ENCODE measurements at regions not wholly inside any gene's neighbourhood (a gene's known extent, or its start where the extent isn't known, plus 50 kb on each side); places are given as distances from the start of the nearest gene placed in this dataset.
A peak's percentile ranks its signal among the peaks of the same experiment; 100 is the strongest.

GRCh38 chr9:118515947-118516346 is 811.7 kb downstream of the TLR4 start:
- DNase-seq (ENCODE audit: low spot score), result no peak

GRCh38 chr9:118521261-118521660 is 817.1 kb downstream of the TLR4 start:
- no peak for DNase-seq (ENCODE audit: low spot score)

- peak; percentile 8 for DNase-seq (ENCODE audit: low spot score)
Measured at GRCh38 chr9:118522093-118523028, 818.2 kb downstream of the TLR4 start.

GRCh38 chr9:118527261-118527660 is 823.1 kb downstream of the TLR4 start:
- DNase-seq (ENCODE audit: low spot score), result no peak

- DNase-seq (ENCODE audit: low spot score), result no peak
Measured at GRCh38 chr9:118529210-118529609, 825.0 kb downstream of the TLR4 start.

GRCh38 chr9:118529624-118530214 is 825.5 kb downstream of the TLR4 start:
- DNase-seq (ENCODE audit: low spot score), result no peak

- no peak for DNase-seq (ENCODE audit: low spot score)
Measured at GRCh38 chr9:118532592-118532991, 828.4 kb downstream of the TLR4 start.

- no peak for DNase-seq (ENCODE audit: low spot score)
Measured at GRCh38 chr9:118533101-118533500, 828.9 kb downstream of the TLR4 start.

- no peak for DNase-seq (ENCODE audit: low spot score)
Measured at GRCh38 chr9:118533850-118534249, 829.6 kb downstream of the TLR4 start.

GRCh38 chr9:118536153-118536552 is 832.0 kb downstream of the TLR4 start:
- DNase-seq (ENCODE audit: low spot score), result no peak

GRCh38 chr9:118538959-118539358 is 830.3 kb downstream of the BRINP1 start:
- DNase-seq (ENCODE audit: low spot score), result no peak

- DNase-seq (ENCODE audit: low spot score), result no peak
Measured at GRCh38 chr9:118553465-118553864, 815.8 kb downstream of the BRINP1 start.

GRCh38 chr9:118554987-118555386 is 814.2 kb downstream of the BRINP1 start:
- no peak for DNase-seq (ENCODE audit: low spot score)

GRCh38 chr9:118558026-118558425 is 811.2 kb downstream of the BRINP1 start:
- no peak for DNase-seq (ENCODE audit: low spot score)

- no peak for DNase-seq (ENCODE audit: low spot score)
Measured at GRCh38 chr9:118558891-118559290, 810.3 kb downstream of the BRINP1 start.

GRCh38 chr9:118561051-118561450 is 808.2 kb downstream of the BRINP1 start:
- DNase-seq (ENCODE audit: low spot score), result no peak

- DNase-seq (ENCODE audit: low spot score), result no peak
Measured at GRCh38 chr9:118563677-118564076, 805.6 kb downstream of the BRINP1 start.

GRCh38 chr9:118567861-118568260 is 801.4 kb downstream of the BRINP1 start:
- no peak for DNase-seq (ENCODE audit: low spot score)

- DNase-seq (ENCODE audit: low spot score), result no peak
Measured at GRCh38 chr9:118568704-118569103, 800.5 kb downstream of the BRINP1 start.

- no peak for DNase-seq (ENCODE audit: low spot score)
Measured at GRCh38 chr9:118569148-118569547, 800.1 kb downstream of the BRINP1 start.

GRCh38 chr9:118570066-118570465 is 799.2 kb downstream of the BRINP1 start:
- no peak for DNase-seq (ENCODE audit: low spot score)

GRCh38 chr9:118575341-118576070 is 793.7 kb downstream of the BRINP1 start:
- DNase-seq (ENCODE audit: low spot score), result no peak

- DNase-seq (ENCODE audit: low spot score), result no peak
Measured at GRCh38 chr9:118577121-118577520, 792.1 kb downstream of the BRINP1 start.
